SU-DHL-6 (cell line): ENCODE measurements at regions not wholly inside any gene's neighbourhood (a gene's known extent, or its start where the extent isn't known, plus 50 kb on each side); places are given as distances from the start of the nearest gene placed in this dataset.

Experiments
- H2AFZ ChIP-seq: fragments of 200-600 bp; sonication (generic); 2 replicates; pipeline ENCODE4 v1.6.1; 2014; ENCODE audit warnings: low read depth, mild to moderate bottlenecking, moderate library complexity, mixed read lengths, antibody characterized with exemption, low read length; ENCODE audit not compliant: severe bottlenecking
- H3F3A ChIP-seq: fragments of 200-600 bp; shearing (Covaris generic); 2 replicates; pipeline ENCODE4 v1.6.0; 2016; ENCODE audit warnings: antibody characterized with exemption, mild to moderate bottlenecking; ENCODE audit not compliant: insufficient read depth
- H3K27ac ChIP-seq: fragments of 200-600 bp; sonication (generic); 2 replicates; pipeline ENCODE4 v1.5.1; 2016; ENCODE audit warnings: low read depth, mild to moderate bottlenecking, low read length, moderate library complexity, mixed read lengths
- H3K27me3 ChIP-seq: fragments of 200-600 bp; sonication (generic), shearing (Covaris generic); 2 replicates; pipeline ENCODE4 v1.6.0; 2014; ENCODE audit warnings: mild to moderate bottlenecking, low read length
- H3K36me3 ChIP-seq: fragments of 200-600 bp; sonication (generic); 2 replicates; pipeline ENCODE4 v1.6.1; 2014; ENCODE audit warnings: mild to moderate bottlenecking, low read length, mixed read lengths
- H3K4me2 ChIP-seq: fragments of 300-600, 200-600 bp; shearing (Covaris generic), sonication (generic); 2 replicates; pipeline ENCODE4 v1.6.0; 2014; ENCODE audit warnings: low read length, low read depth, mild to moderate bottlenecking; ENCODE audit not compliant: poor library complexity, severe bottlenecking
- H3K4me3 ChIP-seq: fragments of 200-600 bp; sonication (generic); 2 replicates; pipeline ENCODE4 v1.5.1; 2014; ENCODE audit warnings: antibody characterized with exemption, low read length, mild to moderate bottlenecking, mixed read lengths; ENCODE audit not compliant: insufficient read depth, poor library complexity, severe bottlenecking
- H3K79me2 ChIP-seq: fragments of 200-600 bp; sonication (generic); 2 replicates; pipeline ENCODE4 v1.6.1; 2014; ENCODE audit warnings: mild to moderate bottlenecking, low read length, moderate library complexity; ENCODE audit not compliant: insufficient read depth
- H3K9ac ChIP-seq: fragments of 200-600 bp; sonication (generic); 2 replicates; pipeline ENCODE4 v1.7.0; 2014; ENCODE audit warnings: mild to moderate bottlenecking, low read length
- H3K9me2 ChIP-seq: fragments of 200-600 bp; sonication (generic); replicated peaks from 2 replicates; pipeline ENCODE4 v1.6.1; 2014; ENCODE audit warnings: low read length; ENCODE audit not compliant: insufficient read depth
- H3K9me3 ChIP-seq: fragments of 200-600 bp; sonication (generic); 2 replicates; pipeline ENCODE4 v1.6.1; 2014; ENCODE audit warnings: low read length, mixed read lengths; ENCODE audit not compliant: insufficient read depth
- H4K20me1 ChIP-seq: fragments of 200-600 bp; sonication (generic); 2 replicates; pipeline ENCODE4 v1.6.1; 2014; ENCODE audit warnings: low read depth, mild to moderate bottlenecking, antibody characterized with exemption, low read length, moderate library complexity, mixed read lengths
- CTCF ChIP-seq: fragments of 200-600 bp; sonication (generic); IDR thresholded peaks from one replicate; pipeline ENCODE4 v1.5.1; 2017; ENCODE audit warnings: antibody characterized with exemption, mild to moderate bottlenecking, low read length, moderate library complexity; ENCODE audit not compliant: insufficient read depth, poor library complexity, severe bottlenecking
- EZH2phosphoT487 ChIP-seq: fragments of 200-600 bp; sonication (generic), shearing (Covaris generic); conservative IDR thresholded peaks from 2 replicates; pipeline ENCODE4 v1.6.1; 2018; ENCODE audit warnings: mild to moderate bottlenecking, antibody characterized with exemption, low read length, moderate library complexity, mixed read lengths

GRCh38 chr15:25059698-25060471, 105.1 kb downstream of the SNRPN start:
- no peaks in the 10 kb centered on the region for H3K9me2 ChIP-seq
- H3K4me3 ChIP-seq = no peak overlapping the region
- no peaks in the 10 kb centered on the region for H4K20me1 ChIP-seq
- TF ChIP-seq CTCF (no peak), EZH2phosphoT487 (no peak)
- H2AFZ ChIP-seq = no peak overlapping the region
- no peaks in the 10 kb centered on the region for H3K27me3 ChIP-seq
- H3K27ac ChIP-seq = no peak overlapping the region
- no peaks in the 10 kb centered on the region for H3F3A ChIP-seq
- H3K79me2 ChIP-seq = no peaks in the 10 kb centered on the region
- no peak overlapping the region for H3K9ac ChIP-seq
- H3K36me3 ChIP-seq = peaks cover 16% of the 10 kb centered on the region
- no peak overlapping the region for H3K4me2 ChIP-seq
- H3K9me3 ChIP-seq = peaks cover 79% of the 10 kb centered on the region; the same call in 1 of the 2 replicates

GRCh38 chr15:25060472-25060803, 105.7 kb downstream of the SNRPN start:
- Histone ChIP-seq H4K20me1 (no peaks in the 10 kb centered on the region), H3F3A (no peaks in the 10 kb centered on the region), H3K27me3 (no peaks in the 10 kb centered on the region), H3K9me3 (peaks cover 75% of the 10 kb centered on the region; the same call in 1 of the 2 replicates), H3K27ac (no peak overlapping the region), H3K4me3 (no peak overlapping the region), H3K9ac (no peak overlapping the region), H2AFZ (no peak overlapping the region), H3K36me3 (peaks cover 18% of the 10 kb centered on the region), H3K9me2 (no peaks in the 10 kb centered on the region), H3K4me2 (no peak overlapping the region), H3K79me2 (no peaks in the 10 kb centered on the region)
- TF ChIP-seq EZH2phosphoT487 (no peak), CTCF (no peak)

- H4K20me1 ChIP-seq = no peaks in the 10 kb centered on the region
- no peaks in the 10 kb centered on the region for H3K9me2 ChIP-seq
- peaks cover 19% of the 10 kb centered on the region for H3K36me3 ChIP-seq
- H3K4me3 ChIP-seq = no peak overlapping the region
- no peak for TF ChIP-seq CTCF
- no peak for TF ChIP-seq EZH2phosphoT487
- H3K27me3 ChIP-seq = no peaks in the 10 kb centered on the region
- no peak overlapping the region for H3K27ac ChIP-seq
- no peak overlapping the region for H3K4me2 ChIP-seq
- H3K9me3 ChIP-seq = peaks cover 75% of the 10 kb centered on the region; the same call in 1 of the 2 replicates
- H3F3A ChIP-seq = no peaks in the 10 kb centered on the region
- no peak overlapping the region for H3K9ac ChIP-seq
- no peak overlapping the region for H2AFZ ChIP-seq
- H3K79me2 ChIP-seq = no peaks in the 10 kb centered on the region
These were observed 106.3 kb downstream of the SNRPN start for GRCh38 chr15:25060996-25061620.
